AG10803 (cell line): ENCODE measurements at regions not wholly inside any gene's neighbourhood (a gene's known extent, or its start where the extent isn't known, plus 50 kb on each side); places are given as distances from the start of the nearest gene placed in this dataset.
"Not testable (repeated sequence)": the region's sequence is repeated elsewhere in the genome, so short reads cannot be mapped to it uniquely, and the experiment has no call there.

Source experiments
- DNase-seq: peaks from one replicate; pipeline ENCODE4 v3.0.0; 2010; ENCODE audit warnings: low read depth
- H3K4me3 ChIP-seq: 2 replicates; pipeline ENCODE4 v1.5.1; 2011; ENCODE audit warnings: mild to moderate bottlenecking, low read length, control low read depth
- CTCF ChIP-seq: conservative IDR thresholded peaks from 2 replicates; pipeline ENCODE4 v1.5.1; 2011; ENCODE audit warnings: mild to moderate bottlenecking, low read length, control low read depth, inconsistent platforms

- no peak for DNase-seq
- no peak for TF ChIP-seq CTCF
- H3K4me3 ChIP-seq, result no peak overlapping the region
Observed at GRCh38 chr14:49962621-49963020, 69.7 kb downstream of the ARF6 start.

GRCh38 chr14:49965068-49965651 is 72.3 kb downstream of the ARF6 start:
- not testable (repeated sequence) for DNase-seq, H3K4me3 ChIP-seq

GRCh38 chr14:49966304-49966809 is 73.5 kb downstream of the ARF6 start:
- TF ChIP-seq CTCF, result no peak
- peak; percentile 74 for DNase-seq
- H3K4me3 ChIP-seq, result no peak overlapping the region

GRCh38 chr14:49966971-49967630 is 74.2 kb downstream of the ARF6 start:
- DNase-seq, result no peak
- no peak for TF ChIP-seq CTCF
- H3K4me3 ChIP-seq, result no peak overlapping the region

GRCh38 chr14:49969961-49970360 is 77.1 kb downstream of the ARF6 start:
- no peak overlapping the region for H3K4me3 ChIP-seq
- DNase-seq, result no peak
- no peak for TF ChIP-seq CTCF

- peak; percentile 63 for DNase-seq
- no peak for TF ChIP-seq CTCF
- no peak overlapping the region for H3K4me3 ChIP-seq
Observed at GRCh38 chr14:49970474-49971147, 77.7 kb downstream of the ARF6 start.

- DNase-seq, result peak; percentile 59
- no peak overlapping the region for H3K4me3 ChIP-seq
- TF ChIP-seq CTCF, result no peak
Observed at GRCh38 chr14:49971156-49972130, 78.6 kb downstream of the ARF6 start.
